Activated naive CD4-positive, alpha-beta T cell (primary cell): ENCODE measurements at regions not wholly inside any gene's neighbourhood (a gene's known extent, or its start where the extent isn't known, plus 50 kb on each side); places are given as distances from the start of the nearest gene placed in this dataset.

Experiments
- DNase-seq, 4 experiments: peaks; one replicate each; lab custom pipeline; 2025; lab: John Stamatoyannopoulos, UW

- DNase-seq, result no peak
Measured at GRCh38 chr11:33616552-33616951, 84.1 kb downstream of the C11orf91 start.

DNA sequence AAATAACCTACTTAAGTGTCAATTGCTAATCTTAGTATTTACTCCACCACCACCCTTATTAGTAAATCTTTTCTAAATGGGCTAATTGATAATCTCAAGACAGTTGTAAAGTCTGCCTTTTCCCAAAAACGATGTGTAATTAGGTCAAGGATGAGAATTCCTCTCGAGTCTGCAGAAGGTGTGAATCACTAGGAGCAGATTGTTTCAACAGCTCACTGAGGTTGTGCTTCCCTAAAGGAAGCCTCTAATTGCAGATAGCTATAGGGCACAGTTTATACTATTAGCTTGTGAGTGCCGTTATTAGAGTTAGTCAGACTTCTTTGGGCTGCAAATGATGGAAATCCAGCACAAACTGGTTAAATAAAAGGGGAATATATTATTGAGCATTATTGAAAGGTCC is 84.9 kb downstream of the C11orf91 start:
- DNase-seq, result no peak

- DNase-seq, result no peak
Measured at GRCh38 chr11:33613404-33613803, 87.2 kb downstream of the C11orf91 start.

DNA sequence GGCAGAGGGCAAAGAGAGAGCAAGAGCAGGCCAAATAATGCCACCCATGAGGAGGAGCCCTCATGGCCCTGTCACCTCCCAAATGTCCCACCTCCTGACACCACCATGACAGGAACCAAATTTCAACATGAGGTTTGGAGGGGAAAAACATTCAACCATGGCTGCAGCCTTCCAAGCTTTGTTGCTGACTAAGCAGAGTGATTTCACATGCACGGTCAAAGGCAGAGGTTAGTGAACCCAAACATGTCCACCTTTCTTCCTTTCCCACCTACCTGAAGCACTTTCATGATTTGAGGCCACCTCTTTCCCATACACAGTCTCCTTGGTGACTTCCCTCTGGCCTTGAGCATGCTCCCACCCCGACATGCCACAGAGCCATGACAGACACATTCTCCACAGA is 89.7 kb downstream of the C11orf91 start:
- DNase-seq, result no peak

- no peak for DNase-seq
Measured at GRCh38 chr11:33608386-33608785, 92.2 kb downstream of the C11orf91 start.

GRCh38 chr11:33606762-33607161 is 93.9 kb downstream of the C11orf91 start:
- no peak for DNase-seq

- DNase-seq, result no peak
Measured at GRCh38 chr11:33605703-33606102, 94.9 kb downstream of the C11orf91 start.

DNA sequence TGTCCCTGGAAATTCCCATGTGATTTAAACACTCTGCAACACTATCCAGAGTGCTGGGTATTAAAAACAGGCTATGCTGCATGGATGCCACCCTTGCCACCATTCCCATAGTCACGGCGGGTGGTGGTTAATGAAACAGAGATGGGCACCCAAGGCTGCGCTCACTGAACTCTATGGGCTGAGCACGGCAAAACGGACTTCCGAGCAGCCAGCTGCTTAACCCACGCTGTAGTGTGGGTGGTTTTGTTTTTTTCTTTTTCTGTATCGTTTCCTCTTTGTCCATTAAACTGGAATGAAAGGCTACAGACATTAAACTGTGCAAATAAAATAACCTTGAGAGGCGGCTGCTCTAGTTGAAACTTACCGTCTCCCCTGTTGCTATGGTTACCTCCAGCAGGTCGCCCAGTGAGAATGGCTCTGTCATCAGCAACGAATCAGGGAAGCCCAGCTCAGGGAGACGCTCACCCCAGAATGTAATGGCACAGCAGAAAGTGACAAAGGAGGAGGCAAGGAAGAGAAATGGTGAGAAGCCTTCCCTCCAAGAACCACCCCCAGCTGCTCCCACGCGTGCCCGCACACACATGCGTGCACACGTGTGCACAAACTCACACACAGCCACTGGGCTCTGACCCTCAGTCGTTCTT is 102.1 kb downstream of the C11orf91 start:
- DNase-seq, result no peak

DNA sequence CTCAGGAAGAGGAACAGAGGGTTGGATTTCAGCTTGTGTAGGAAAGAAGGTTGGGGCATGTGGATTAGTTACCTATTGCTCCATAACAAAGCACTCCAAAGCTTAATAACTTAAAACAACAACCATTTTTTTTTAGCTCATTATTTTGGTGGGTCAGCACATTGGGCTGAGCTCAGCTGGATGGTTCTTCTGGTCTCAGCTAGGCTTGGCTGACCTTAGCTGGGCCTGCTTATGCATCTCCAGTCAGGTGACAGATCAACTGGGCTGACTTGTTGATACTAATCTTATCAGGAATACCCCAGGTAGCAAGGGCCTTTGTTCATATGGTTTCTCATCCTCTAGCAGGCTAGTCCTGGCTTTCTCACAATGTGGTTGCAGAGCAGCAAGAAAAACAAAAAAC is 106.4 kb downstream of the C11orf91 start:
- DNase-seq, result no peak

DNA sequence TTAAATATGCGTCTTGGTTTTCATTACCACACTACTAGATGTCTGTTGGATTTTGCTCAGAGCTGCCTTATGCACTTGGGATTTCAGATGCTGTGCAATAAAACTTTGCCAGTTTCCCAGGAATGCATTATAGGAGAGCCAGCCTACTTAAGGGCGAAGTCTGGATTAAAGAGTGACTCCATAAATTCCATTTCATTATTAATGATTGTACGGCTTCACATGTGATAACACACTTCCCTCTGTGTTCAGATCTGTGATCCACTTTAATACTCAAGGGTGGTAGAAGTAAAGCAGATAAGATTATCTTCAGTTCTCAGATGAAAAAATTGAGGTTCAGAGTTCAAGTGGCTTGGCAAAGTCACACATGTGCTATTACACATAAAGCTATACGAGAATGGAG is 110.2 kb downstream of the C11orf91 start:
- DNase-seq, result no peak

- DNase-seq, result no peak
Measured at GRCh38 chr11:33588056-33588455, 112.6 kb downstream of the C11orf91 start.

DNA sequence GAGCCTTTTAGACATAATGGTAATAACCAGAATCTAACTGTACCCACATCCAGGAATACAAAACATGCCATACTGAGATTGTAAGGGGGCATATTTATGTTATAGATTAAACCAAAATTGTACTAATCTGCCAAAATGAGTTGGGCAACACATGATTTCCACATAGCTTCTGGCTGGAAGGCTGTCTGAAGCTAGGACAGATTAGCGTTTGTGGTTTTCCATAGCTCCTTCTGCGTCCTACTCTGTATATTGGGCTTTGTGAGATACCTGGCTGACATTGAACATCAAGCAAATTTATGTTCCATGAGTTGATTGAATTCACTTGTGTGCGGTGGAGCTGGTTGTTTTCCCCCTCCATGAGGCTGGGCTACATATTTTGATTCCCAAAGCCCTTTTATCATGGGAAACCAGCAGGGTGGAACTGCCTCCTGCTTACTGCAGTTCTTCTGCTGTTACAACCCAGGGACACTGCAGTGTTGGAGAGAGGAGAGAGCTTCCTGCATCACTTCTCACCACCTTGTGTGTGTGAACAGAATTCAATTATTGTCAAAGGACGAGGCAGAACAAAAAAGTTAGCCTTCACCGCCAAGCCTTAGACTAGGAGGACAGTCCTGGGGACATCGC is 114.9 kb downstream of the C11orf91 start:
- no peak for DNase-seq

DNA sequence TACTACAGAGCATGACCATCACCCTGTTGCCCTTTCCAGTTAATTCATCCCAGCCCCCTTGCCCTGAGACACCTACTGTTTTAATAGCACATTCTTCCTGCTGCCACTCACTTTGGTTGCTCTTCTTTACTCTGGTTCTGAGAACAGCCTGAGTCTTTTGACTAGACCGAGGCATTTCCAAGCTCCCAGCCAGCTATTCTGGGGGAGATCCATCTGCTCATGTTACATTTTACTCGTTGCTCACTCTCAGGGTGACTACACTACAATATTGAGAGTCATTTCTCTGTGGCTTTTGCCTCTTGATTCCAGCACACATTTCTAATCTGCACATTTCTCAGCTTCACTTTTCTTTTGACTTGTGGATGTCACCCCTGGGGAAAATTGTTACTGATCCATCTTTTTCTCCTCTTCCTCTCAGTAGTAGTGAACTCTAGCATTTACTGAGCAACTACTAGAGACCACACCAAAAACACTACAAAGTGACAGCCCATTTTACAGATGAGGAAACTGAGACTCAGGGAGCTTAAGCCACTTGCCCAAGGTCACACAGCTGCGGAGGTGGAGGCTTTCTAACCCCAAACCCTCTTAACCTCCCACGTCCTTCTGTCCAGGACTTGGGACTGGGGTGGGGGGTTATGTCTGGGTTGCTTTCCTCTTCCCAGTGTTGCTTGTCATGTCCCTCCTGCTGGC is 117.8 kb downstream of the C11orf91 start:
- DNase-seq, result no peak

DNA sequence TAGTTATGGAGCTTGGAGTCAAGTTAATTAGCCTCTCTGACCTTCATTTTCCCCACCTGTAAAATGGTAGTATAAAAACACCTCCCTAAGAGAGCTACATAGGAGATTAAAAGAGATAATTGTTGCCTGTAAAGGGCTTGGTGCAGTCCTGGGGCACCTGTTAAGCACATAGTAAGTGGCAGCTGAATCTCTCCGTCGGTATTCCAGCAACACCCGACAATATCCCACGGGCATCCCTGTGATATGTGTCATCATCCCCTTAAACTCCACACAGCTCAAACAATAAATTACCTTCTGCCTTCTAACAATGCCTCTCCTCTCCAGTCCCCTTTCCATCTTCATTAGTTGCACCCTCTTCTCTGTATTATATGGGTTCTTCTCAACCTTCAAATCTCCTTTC is 121.5 kb downstream of the C11orf91 start:
- DNase-seq, result no peak

DNA sequence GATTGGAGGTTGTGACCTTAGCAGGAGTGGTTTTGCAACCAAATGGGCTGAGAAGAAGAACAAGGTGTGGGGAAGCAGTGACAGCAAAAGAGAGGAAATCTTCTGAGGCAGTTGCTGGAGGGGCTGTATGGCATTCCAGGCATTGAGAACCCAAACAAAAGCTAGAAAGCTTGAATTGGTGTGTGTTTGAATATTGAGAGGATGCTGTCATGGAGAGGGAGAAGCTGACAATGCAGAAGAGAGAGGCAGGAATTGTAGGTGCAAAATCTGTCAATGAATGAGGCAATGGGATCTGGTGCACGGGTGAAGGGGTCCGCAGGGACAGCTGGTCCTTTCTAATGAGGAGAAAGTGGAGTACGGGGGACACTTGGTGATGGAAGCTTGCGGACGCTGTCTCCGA is 123.4 kb downstream of the C11orf91 start:
- no peak for DNase-seq

- DNase-seq, result no peak
Measured at GRCh38 chr11:33575311-33575710, 125.3 kb downstream of the C11orf91 start.

DNA sequence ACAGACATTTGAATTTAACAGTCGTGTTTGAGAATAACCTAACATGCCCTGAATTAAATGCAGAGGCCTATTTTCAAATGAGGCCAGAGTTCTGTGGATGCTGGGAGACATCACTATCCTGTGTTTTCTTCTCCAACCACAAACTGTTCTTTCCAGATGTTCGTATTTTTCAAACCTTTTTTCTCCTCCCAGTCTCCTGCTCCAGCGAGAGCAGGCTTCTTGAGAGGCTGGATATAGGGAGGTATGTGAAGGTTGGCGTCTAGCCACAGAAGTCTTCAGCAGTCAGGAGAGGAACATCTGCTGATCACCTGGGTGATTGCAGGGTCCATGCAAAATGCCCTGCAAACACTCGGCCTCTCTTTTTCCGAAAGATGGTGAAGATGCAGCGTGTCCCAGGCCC is 126.3 kb downstream of the C11orf91 start:
- no peak for DNase-seq

DNA sequence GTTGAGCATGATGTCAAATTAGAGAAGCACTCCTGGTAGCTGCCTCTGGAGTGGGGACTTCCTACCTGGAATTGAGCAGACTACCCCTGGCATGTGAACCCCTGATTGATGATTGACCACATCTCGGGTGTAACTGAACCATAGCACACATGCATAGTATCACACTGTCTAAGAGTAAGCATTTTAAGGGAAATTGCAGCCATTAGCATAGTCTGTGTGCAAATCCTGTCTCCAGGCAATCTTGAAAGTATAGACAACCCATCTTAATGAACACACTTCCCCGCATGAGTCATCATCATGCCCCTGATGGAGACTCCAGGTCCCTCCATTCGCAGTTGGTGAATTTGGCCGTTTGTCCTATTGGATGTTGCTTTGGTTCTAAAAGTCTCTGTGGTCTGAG is 131.3 kb downstream of the C11orf91 start:
- no peak for DNase-seq

DNA sequence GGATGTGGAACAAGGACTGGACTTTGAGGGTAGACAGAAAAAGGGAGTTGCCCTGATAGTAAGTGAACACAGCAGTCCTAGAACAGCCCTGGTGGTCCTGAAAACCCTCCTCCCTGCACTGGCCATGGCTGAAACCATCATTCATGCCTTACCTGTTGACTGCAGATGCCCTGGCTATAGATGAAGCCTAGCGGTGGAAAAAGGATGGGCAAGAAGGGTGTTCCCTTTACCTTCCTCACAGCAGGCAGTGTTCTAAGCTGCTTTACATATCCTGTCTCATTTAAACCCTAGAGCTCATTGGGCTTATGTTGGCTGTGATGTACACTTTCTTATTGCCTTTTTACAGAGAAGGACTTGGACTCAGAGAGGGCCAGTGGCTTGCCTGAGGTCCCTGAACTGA is 133.6 kb downstream of the C11orf91 start:
- no peak for DNase-seq

DNA sequence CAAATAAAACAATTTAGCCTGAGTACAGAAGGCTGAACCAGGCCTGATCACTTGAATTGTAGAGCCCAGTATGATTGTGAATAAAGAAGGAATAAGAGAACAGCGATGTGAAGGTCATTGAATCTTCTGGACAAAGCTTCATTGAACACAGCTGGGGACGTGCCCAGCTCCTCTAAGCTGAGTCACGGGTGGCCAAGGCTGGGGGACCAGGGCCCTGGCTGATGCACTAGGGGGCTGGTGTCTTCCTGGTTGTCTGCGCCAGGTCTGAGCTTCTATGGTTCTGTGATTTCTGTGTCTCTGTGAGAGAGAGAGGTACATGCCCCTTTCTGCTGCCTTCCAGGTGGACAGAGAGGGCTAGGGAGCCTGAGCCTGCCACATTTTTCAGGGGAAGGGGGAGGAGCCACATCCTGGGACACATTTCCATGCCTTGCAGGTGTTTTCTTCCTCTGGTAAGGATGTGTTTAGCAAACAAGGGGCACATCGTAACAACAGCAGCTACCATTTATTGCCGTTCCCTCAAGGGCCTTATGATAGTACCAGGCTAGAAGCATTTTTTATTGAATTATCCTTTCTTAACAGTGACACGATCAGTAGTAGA is 135.7 kb downstream of the C11orf91 start:
- DNase-seq, result no peak

GRCh38 chr11:33560729-33561128 is 139.9 kb downstream of the C11orf91 start:
- DNase-seq, result no peak

DNA sequence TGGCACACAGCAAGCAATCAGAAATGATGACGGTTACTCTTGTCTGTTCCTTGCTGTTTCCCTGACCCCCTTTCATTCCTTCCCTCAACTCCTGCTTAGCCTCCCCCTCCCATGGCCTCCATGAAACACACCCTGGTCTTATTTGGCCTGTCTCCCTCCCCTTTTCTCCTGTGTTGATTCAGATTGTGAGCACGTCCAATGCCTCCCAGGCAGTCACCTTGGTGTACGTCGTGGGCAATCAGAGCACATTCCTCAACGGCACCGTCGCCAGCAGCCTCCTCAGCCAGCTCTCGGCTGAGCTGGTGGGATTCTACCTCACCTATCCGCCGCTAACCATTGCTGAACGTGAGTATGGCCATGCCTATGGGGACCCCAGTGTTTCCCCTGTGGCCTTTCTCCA is 141.1 kb downstream of the C11orf91 start:
- no peak for DNase-seq

GRCh38 chr11:33558097-33558496 is 142.5 kb downstream of the C11orf91 start:
- no peak for DNase-seq
